Activated naive CD4-positive, alpha-beta T cell treated with anti-CD3 and anti-CD28 coated beads, Interleukin-2, amount 50 U/mL, for 72 hours (primary cell): ENCODE measurements at regions not wholly inside any gene's neighbourhood (a gene's known extent, or its start where the extent isn't known, plus 50 kb on each side); places are given as distances from the start of the nearest gene placed in this dataset.

Experiments
- ATAC-seq, 2 donors: fragments of 150-1000 bp; cut with Tn5 transposase; 2 replicates each; pipeline ENCODE4 v1.10.0; 2021; ENCODE audit warnings: mild to moderate bottlenecking in 2 of 2, moderate library complexity in 2 of 2
- DNase-seq, 2 donors: peaks; one replicate each; pipeline ENCODE4 v3.0.0; 2021 to 2022; ENCODE audit warnings: low spot score in 2 of 2
- H3K27ac Mint-ChIP-seq, 2 donors: one replicate each; pipeline ENCODE4 v1.8.0; 2022; ENCODE audit warnings: mild to moderate bottlenecking in 2 of 2, mixed read lengths in 2 of 2
- H3K36me3 Mint-ChIP-seq, 2 donors: one replicate each; pipeline ENCODE4 v1.8.0; 2022; ENCODE audit warnings: mixed read lengths in 2 of 2
- H3K9me3 Mint-ChIP-seq, 2 donors: one replicate each; pipeline ENCODE4 v1.8.0; 2022; ENCODE audit warnings: mixed read lengths in 2 of 2

GRCh38 chr2:45244928-45245327, 235.7 kb upstream of the SIX2 start:
- ATAC-seq: no peak
- no peak for DNase-seq
- Mint-ChIP-seq H3K27ac (no peak overlapping the region), H3K9me3 (peaks cover 0 to 7% of the 10 kb centered on the region in 2 donors), H3K36me3 (no peaks in the 10 kb centered on the region)

- ATAC-seq (no peak), DNase-seq (no peak)
- Mint-ChIP-seq H3K36me3 (no peaks in the 10 kb centered on the region), H3K27ac (no peak overlapping the region), H3K9me3 (no peaks in the 10 kb centered on the region)
Measured at GRCh38 chr2:45242161-45242741, 233.0 kb upstream of the SIX2 start.

- Mint-ChIP-seq H3K27ac (no peak overlapping the region), H3K36me3 (no peaks in the 10 kb centered on the region), H3K9me3 (no peaks in the 10 kb centered on the region)
- no peak for ATAC-seq
- no peak for DNase-seq
Measured at GRCh38 chr2:45241061-45241561, 231.9 kb upstream of the SIX2 start.

GRCh38 chr2:45237850-45238542, 228.7 kb upstream of the SIX2 start:
- ATAC-seq (peak; percentile 58 to 83), DNase-seq (no peak)
- no peaks in the 10 kb centered on the region for H3K36me3 Mint-ChIP-seq
- H3K9me3 Mint-ChIP-seq: no peaks in the 10 kb centered on the region
- H3K27ac Mint-ChIP-seq: no peak overlapping the region

GRCh38 chr2:45237128-45237527, 227.9 kb upstream of the SIX2 start:
- H3K9me3 Mint-ChIP-seq: no peaks in the 10 kb centered on the region
- ATAC-seq (no peak), DNase-seq (no peak)
- H3K36me3 Mint-ChIP-seq: no peaks in the 10 kb centered on the region
- no peak overlapping the region for H3K27ac Mint-ChIP-seq

- Mint-ChIP-seq H3K9me3 (no peaks in the 10 kb centered on the region), H3K36me3 (no peaks in the 10 kb centered on the region), H3K27ac (no peak overlapping the region)
- DNase-seq (no peak), ATAC-seq (no peak)
Measured at GRCh38 chr2:45236268-45236667, 227.0 kb upstream of the SIX2 start.

GRCh38 chr2:45233301-45233700, 224.0 kb upstream of the SIX2 start:
- H3K9me3 Mint-ChIP-seq: peaks cover 0 to 2% of the 10 kb centered on the region in 2 donors
- no peak overlapping the region for H3K27ac Mint-ChIP-seq
- no peaks in the 10 kb centered on the region for H3K36me3 Mint-ChIP-seq
- ATAC-seq (no peak), DNase-seq (no peak)

- DNase-seq: no peak
- no peak for ATAC-seq
- no peaks in the 10 kb centered on the region for H3K36me3 Mint-ChIP-seq
- H3K9me3 Mint-ChIP-seq: peaks cover 0 to 7% of the 10 kb centered on the region in 2 donors
- H3K27ac Mint-ChIP-seq: no peak overlapping the region
Measured at GRCh38 chr2:45232818-45233217, 223.6 kb upstream of the SIX2 start.

- peaks cover 0 to 11% of the 10 kb centered on the region in 2 donors for H3K9me3 Mint-ChIP-seq
- H3K27ac Mint-ChIP-seq: no peak overlapping the region
- DNase-seq: no peak
- no peaks in the 10 kb centered on the region for H3K36me3 Mint-ChIP-seq
- ATAC-seq: no peak
Measured at GRCh38 chr2:45229411-45229810, 220.2 kb upstream of the SIX2 start.

- DNase-seq (no peak), ATAC-seq (no peak)
- Mint-ChIP-seq H3K36me3 (no peaks in the 10 kb centered on the region), H3K27ac (no peak overlapping the region), H3K9me3 (peaks cover 0 to 11% of the 10 kb centered on the region in 2 donors)
Measured at GRCh38 chr2:45227347-45227746, 218.1 kb upstream of the SIX2 start.

- ATAC-seq (no peak), DNase-seq (no peak)
- peaks cover 0 to 11% of the 10 kb centered on the region in 2 donors for H3K9me3 Mint-ChIP-seq
- no peak overlapping the region for H3K27ac Mint-ChIP-seq
- H3K36me3 Mint-ChIP-seq: no peaks in the 10 kb centered on the region
Measured at GRCh38 chr2:45224993-45225380, 215.7 kb upstream of the SIX2 start.

- Mint-ChIP-seq H3K36me3 (no peaks in the 10 kb centered on the region), H3K9me3 (peaks cover 0 to 11% of the 10 kb centered on the region in 2 donors), H3K27ac (no peak overlapping the region)
- ATAC-seq (no peak), DNase-seq (no peak)
Measured at GRCh38 chr2:45224321-45224992, 215.2 kb upstream of the SIX2 start.

GRCh38 chr2:45223531-45223930, 214.3 kb upstream of the SIX2 start:
- Mint-ChIP-seq H3K27ac (no peak overlapping the region), H3K36me3 (no peaks in the 10 kb centered on the region), H3K9me3 (peaks cover 0 to 11% of the 10 kb centered on the region in 2 donors)
- DNase-seq (no peak), ATAC-seq (no peak)

GRCh38 chr2:45220227-45220626, 211.0 kb upstream of the SIX2 start:
- no peak for ATAC-seq
- Mint-ChIP-seq H3K9me3 (peaks cover 0 to 6% of the 10 kb centered on the region in 2 donors), H3K36me3 (no peaks in the 10 kb centered on the region), H3K27ac (no peak overlapping the region)
- no peak for DNase-seq

GRCh38 chr2:45218931-45219339, 209.7 kb upstream of the SIX2 start:
- no peak for DNase-seq
- H3K36me3 Mint-ChIP-seq: no peaks in the 10 kb centered on the region
- no peak overlapping the region for H3K27ac Mint-ChIP-seq
- ATAC-seq: no peak
- H3K9me3 Mint-ChIP-seq: peaks cover 0 to 6% of the 10 kb centered on the region in 2 donors

GRCh38 chr2:45218297-45218696, 209.0 kb upstream of the SIX2 start:
- Mint-ChIP-seq H3K36me3 (no peaks in the 10 kb centered on the region), H3K9me3 (peaks cover 0 to 6% of the 10 kb centered on the region in 2 donors), H3K27ac (no peak overlapping the region)
- ATAC-seq (no peak), DNase-seq (no peak)

GRCh38 chr2:45216118-45216517, 206.9 kb upstream of the SIX2 start:
- Mint-ChIP-seq H3K36me3 (no peaks in the 10 kb centered on the region), H3K27ac (no peak overlapping the region), H3K9me3 (peaks cover 0 to 6% of the 10 kb centered on the region in 2 donors)
- DNase-seq (no peak), ATAC-seq (no peak)
